NCI-H82 treated with DMSO at 0.1 percent for 48 hours (cell line): ENCODE measurements at regions not wholly inside any gene's neighbourhood (a gene's known extent, or its start where the extent isn't known, plus 50 kb on each side); places are given as distances from the start of the nearest gene placed in this dataset.
"Not testable (repeated sequence)": the region's sequence is repeated elsewhere in the genome, so short reads cannot be mapped to it uniquely, and the experiment has no call there.

Source experiments
- DNase-seq: peaks from one replicate; lab custom pipeline; 2025; ENCODE audit not compliant: unreplicated experiment; lab: John Stamatoyannopoulos, UW

DNA sequence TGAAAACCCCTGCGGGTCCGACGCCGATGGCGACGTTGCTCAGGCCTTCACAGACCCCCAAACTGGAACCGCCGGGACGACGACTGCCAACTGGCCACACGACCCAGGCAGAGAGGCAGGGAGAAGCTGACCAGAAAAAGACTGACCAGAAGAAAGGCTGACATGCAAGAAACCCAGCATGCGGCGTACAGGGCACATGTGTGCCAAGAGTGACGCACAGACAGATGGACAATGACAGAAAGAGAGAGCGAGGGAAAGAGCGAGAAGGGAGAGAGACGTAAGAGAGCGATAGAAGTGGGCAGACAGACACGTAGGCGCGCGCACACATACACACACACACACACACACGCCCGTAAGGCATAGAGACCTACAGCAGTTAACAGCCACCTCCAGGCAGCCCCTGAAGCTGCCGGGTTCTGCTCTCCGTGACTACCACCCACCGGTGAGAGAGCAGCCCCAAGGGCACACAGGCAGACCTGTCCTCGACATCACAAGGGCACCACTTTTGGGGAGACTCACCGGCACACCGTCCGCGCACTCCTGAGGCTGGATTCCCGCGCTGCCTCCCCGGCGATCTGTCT, 67.2 kb upstream of the ZNF527 start:
- DNase-seq = no peak

DNA sequence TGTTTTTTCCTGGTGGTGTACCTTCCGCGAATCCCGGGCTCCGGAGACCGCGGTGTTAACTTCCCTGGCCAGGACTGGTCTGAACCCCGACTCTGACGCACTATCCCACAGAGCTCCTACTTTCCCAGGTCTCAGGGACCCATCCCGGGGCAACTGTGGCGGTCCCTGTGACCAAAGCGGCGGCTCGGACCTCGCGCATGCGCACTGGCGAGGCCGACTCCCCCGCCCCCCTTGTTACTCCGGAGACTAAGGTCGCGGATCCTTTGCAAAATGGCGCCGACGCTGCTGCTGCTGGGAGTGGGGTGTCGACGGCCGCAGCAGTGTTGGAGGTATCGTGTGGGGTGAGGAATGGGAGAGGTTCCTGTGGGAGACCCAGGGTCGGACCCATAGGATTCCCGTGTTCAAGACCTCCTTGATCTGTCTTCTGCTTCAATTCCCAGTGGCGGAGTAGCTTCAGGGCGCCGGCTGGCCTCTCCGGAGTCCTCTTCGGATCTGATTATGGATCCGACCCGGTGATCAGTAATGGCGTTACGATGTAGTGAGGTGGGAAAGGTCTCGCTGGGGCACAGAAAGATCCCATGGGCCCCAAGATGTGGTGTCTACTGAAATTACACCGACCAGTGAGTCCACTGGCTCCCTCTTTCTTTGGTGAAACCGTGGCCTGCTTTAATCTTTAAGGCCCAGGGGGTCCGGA, 66.6 kb upstream of the ZNF527 start:
- DNase-seq = no peak

DNA sequence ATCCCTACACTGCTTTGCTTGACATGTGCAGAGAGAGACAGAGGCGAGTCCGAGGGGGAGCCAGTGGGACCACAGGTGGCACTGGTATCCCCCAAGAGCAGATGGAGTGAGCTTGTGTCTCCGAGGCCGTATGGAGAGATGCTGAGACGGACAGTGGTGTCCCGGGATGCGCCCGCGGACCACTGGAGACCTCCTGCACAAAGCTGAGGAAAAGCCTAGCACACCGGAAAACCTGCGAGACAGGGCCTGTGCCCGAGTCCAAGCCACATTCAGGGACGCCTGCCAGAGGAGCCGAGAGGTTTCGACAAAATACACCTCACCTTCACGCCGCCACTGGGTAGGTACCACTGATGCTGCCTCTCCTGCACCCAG, 66.0 kb upstream of the ZNF527 start:
- no peak for DNase-seq

DNA sequence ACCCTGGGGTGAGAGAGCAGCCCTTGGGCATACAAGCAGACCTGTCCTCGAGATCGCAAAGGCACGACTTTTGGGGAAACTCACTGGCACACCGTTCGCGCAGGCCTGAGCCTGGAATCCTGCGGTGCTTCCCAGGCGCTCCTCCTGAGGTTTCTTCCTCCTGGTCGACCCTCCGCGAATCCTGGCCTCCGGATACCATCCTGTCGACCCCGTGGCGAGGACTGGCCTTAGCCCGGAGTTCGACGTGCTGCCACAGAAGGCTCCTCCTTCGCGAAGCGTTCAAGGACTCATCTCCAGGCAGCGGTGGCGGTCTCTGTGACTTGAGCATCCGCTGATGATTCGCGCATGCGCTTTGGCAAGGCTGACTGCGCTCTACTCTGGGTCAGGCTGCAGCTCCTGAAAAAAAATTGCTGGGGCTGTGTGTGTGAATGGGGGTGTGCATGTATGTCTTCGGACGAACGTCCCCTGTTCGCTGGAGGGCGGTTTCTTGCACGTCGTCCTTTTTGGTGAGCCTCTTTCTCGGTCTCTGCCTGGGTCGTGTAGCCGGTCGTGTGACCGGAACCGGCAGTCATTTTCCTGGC, 64.4 kb upstream of the ZNF527 start:
- DNase-seq = no peak

DNA sequence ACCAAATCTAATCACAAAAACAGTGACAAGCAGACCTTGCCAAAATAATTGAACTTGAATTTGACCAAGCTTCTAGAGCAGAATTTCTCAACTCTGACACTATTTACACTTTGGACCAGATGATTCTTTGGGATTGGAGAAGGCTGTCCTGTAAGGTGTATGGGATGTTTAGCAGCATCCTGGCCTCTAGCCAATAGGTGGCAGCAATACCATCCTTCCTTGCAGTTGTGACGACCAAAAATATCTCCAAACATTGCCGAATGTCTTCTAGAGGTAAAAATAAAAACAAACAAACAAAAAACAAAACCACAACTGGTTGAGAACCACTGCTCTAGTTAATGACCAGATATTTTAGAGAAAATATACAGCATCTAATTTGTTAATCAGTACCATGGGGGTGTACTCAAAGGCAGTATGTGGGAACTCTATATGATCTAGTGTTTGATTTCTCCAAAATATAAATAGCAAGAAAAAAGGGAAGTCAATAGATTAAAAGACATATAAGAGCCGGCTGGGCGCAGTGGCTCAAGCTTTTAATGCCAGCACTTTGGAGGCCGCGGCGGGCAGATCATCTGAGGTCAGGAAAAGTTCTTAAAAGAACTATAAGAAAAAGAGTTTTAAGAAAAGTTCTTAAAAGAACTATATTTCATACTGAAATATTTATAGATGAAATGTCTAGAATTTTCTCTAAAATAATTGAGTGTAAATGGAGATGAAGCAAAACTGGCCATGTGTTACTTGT, 60.9 kb upstream of the ZNF527 start:
- no peak for DNase-seq

DNA sequence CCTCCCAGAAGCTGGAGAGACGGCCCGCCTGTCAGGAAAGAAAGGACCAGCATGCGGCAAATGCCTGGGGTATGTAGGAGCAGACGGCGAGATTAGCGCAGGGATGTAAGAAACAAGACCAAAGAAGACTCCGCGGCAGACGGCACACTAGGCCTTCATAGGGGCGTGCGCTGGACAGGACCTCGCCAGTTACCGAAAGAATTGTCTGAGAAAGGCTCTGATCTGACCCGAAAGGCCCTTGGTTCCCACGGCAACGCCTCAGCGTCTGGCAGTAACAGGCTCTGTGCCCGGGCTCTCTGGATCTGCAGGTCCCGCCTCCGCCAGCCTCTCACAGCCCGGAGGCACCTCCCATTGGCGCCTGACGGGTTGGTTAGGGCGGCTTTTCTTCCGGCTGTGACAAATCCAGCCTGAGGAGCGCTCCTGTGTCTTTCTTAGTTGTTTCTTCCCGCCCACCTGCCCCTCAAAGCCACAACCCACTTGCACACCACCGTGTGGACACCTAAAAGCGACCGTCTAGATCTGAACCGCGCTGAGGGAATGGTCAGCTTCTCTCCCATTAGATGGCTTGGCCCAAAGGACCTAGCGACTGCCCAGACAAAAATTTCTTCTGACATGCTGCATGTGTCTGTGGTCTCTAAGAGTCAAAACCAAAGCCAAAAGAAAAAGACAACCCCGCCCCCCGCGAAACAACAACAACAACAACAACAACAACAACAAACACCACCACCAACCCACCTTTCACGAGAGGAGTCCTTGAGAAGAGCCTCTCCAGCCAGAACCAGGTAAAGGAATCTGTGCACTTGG, 58.2 kb upstream of the ZNF527 start:
- DNase-seq = peak; percentile 35

DNA sequence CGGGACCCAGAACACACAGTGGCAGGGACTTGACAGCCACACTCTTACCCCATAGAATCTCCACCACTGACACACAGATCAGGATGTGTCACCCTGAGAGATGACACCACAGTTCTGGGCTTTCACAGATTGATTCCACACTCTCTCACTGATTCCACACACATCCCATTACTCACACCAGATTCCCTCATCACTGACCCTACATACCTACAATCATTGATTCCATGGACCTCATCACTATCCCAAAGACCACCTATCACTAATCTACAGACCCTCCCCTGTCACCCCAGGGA, 57.6 kb upstream of the ZNF527 start:
- no peak for DNase-seq

DNA sequence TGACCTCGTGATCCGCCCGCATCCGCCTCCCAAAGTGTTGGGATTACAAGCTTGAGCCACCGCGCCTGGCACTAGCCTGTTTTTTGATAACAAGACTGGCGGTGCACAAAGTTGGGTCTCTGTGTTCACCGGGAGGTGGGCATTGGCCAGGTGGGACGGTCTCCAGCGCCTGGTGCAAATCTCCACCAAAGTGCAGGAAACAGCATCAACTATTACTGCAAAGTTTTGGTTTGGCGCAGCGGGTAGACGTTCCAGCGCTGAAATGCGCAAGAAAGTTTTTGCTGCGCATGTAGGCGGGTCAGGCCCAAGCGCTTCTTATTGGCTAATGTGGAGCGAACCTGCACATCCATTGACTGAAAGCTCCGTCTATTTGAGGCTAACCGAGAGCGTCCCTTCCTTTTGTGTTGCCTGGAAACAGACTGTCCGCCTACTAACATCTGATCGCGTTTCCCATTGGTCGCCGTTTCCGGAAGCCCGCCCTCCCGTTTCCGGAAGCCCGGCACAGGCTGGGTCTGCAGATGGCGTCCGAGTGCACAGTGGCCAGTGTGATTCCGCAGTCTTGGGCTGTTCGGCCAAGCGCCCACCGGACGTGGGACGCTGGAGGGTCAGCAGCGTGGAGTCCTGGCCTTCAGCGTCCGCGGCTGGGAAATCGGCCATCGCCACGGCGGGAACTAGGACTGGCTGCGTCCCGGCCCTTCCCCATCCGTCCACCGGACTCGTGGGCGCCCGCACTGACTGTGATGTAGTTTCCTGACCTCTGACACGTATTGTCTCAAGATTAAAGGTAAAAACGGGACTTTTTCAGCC, 53.3 kb upstream of the ZNF527 start:
- DNase-seq = peak; percentile 99

DNA sequence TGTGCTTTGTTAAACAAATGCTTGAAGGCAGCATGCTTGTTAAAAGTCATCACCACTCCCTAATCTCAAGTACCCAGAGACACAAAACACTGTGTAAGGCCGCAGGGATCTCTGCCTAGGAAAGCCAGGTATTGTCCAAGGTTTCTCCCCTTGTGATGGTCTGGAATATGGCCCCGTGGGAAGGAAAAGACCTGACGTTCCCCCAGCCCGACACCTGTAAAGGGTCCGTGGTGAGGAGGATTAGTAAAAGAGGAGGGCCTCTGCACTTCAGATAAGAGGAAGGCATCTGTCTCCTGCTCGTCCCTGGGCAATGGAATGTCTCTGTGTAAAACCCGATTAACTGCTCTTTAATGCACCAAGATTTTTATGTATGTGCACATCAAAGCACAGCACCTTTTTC, 49.9 kb upstream of the ZNF527 start:
- not testable (repeated sequence) for DNase-seq
